H9 (cell line): ENCODE measurements at regions not wholly inside any gene's neighbourhood (a gene's known extent, or its start where the extent isn't known, plus 50 kb on each side); places are given as distances from the start of the nearest gene placed in this dataset.
A peak's percentile ranks its signal among the peaks of the same experiment; 100 is the strongest.

Experiments
- DNase-seq: peaks from one replicate; pipeline ENCODE4 v3.0.0-alpha.2; 2017
- H2AFZ ChIP-seq: one replicate; pipeline ENCODE4 v1.6.1; 2013; ENCODE audit warnings: mild to moderate bottlenecking, low read length, control low read depth, moderate library complexity
- H2AK5ac ChIP-seq: 2 replicates; pipeline ENCODE4 v1.6.1; 2013; ENCODE audit warnings: low read length, control low read depth, mixed read lengths; ENCODE audit not compliant: insufficient read length
- H2BK120ac ChIP-seq: one replicate; pipeline ENCODE4 v1.6.1; 2013; ENCODE audit warnings: low read depth, mild to moderate bottlenecking, low read length, control low read depth, inconsistent platforms; ENCODE audit not compliant: poor library complexity, severe bottlenecking
- H2BK12ac ChIP-seq: 2 replicates; pipeline ENCODE4 v1.6.1; 2013; ENCODE audit warnings: low read length, control low read depth, mixed read lengths, low read depth; ENCODE audit not compliant: insufficient read length
- H2BK15ac ChIP-seq: 2 replicates; pipeline ENCODE4 v1.6.1; 2013; ENCODE audit warnings: low read depth, low read length, control low read depth
- H2BK20ac ChIP-seq: one replicate; pipeline ENCODE4 v1.6.1; 2013; ENCODE audit warnings: low read depth, mild to moderate bottlenecking, low read length, control low read depth, inconsistent platforms; ENCODE audit not compliant: poor library complexity, severe bottlenecking
- H2BK5ac ChIP-seq: 2 replicates; pipeline ENCODE4 v1.6.1; 2013; ENCODE audit warnings: low read length, control low read depth, mixed read lengths; ENCODE audit not compliant: insufficient read length
- H3K14ac ChIP-seq: 2 replicates; pipeline ENCODE4 v1.6.1; 2013; ENCODE audit warnings: low read length, control low read depth; ENCODE audit not compliant: insufficient read depth
- H3K18ac ChIP-seq: 2 replicates; pipeline ENCODE4 v1.6.1; 2013; ENCODE audit warnings: low read depth, mild to moderate bottlenecking, mixed read lengths, low read length, control low read depth; ENCODE audit not compliant: insufficient read length
- H3K23ac ChIP-seq: 2 replicates; pipeline ENCODE4 v1.6.1; 2013; ENCODE audit warnings: low read length, control low read depth, mixed read lengths, low read depth; ENCODE audit not compliant: insufficient read length
- H3K23me2 ChIP-seq: 2 replicates; pipeline ENCODE4 v1.6.1; 2013; ENCODE audit warnings: low read depth, mild to moderate bottlenecking, mixed read lengths, low read length, control low read depth; ENCODE audit not compliant: insufficient read length, poor library complexity, severe bottlenecking
- H3K27ac ChIP-seq: 2 replicates; pipeline ENCODE4 v1.5.1; 2013; ENCODE audit warnings: low read length, control low read depth, mixed read lengths, low read depth; ENCODE audit not compliant: insufficient read length
- H3K27me3 ChIP-seq: 2 replicates; pipeline ENCODE4 v1.6.1; 2013; ENCODE audit warnings: low read length, control low read depth, inconsistent platforms; ENCODE audit not compliant: insufficient read depth
- H3K4ac ChIP-seq: 2 replicates; pipeline ENCODE4 v1.6.1; 2013; ENCODE audit warnings: low read depth, mild to moderate bottlenecking, control low read depth, inconsistent platforms, low read length, moderate library complexity
- H3K4me1 ChIP-seq: 2 replicates; pipeline ENCODE4 v1.6.1; 2013; ENCODE audit warnings: low read length, control low read depth, inconsistent platforms; ENCODE audit not compliant: insufficient read depth
- H3K4me2 ChIP-seq: 2 replicates; pipeline ENCODE4 v1.6.1; 2013; ENCODE audit warnings: low read length, control low read depth, mixed read lengths; ENCODE audit not compliant: insufficient read length, insufficient read depth
- H3K56ac ChIP-seq: 2 replicates; pipeline ENCODE4 v1.6.1; 2013; ENCODE audit warnings: low read depth, mild to moderate bottlenecking, mixed read lengths, low read length, control low read depth; ENCODE audit not compliant: insufficient read length
- H3K79me1 ChIP-seq: 2 replicates; pipeline ENCODE4 v1.6.1; 2013; ENCODE audit warnings: low read depth, mild to moderate bottlenecking, moderate library complexity, low read length, control low read depth, inconsistent platforms; ENCODE audit not compliant: insufficient read depth, poor library complexity, severe bottlenecking
- H3K79me2 ChIP-seq: 2 replicates; pipeline ENCODE4 v1.6.1; 2013; ENCODE audit warnings: low read length, control low read depth, inconsistent platforms; ENCODE audit not compliant: insufficient read depth
- H3K9ac ChIP-seq: 2 replicates; pipeline ENCODE4 v1.6.1; 2013; ENCODE audit warnings: low read length, control low read depth, mixed read lengths; ENCODE audit not compliant: insufficient read length; ENCODE audit errors: extremely low read depth
- H3K9me3 ChIP-seq: one replicate; pipeline ENCODE4 v1.6.1; 2013; ENCODE audit warnings: low read depth, low read length, inconsistent platforms; ENCODE audit not compliant: control insufficient read depth
- H3T11ph ChIP-seq: one replicate; pipeline ENCODE4 v1.6.1; 2013; ENCODE audit warnings: mild to moderate bottlenecking, low read length, control low read depth, inconsistent platforms
- H4K20me1 ChIP-seq: one replicate; pipeline ENCODE4 v1.6.1; 2013; ENCODE audit not compliant: control insufficient read depth, insufficient read length, insufficient read depth
- H4K5ac ChIP-seq: 2 replicates; pipeline ENCODE4 v1.6.1; 2013; ENCODE audit warnings: low read depth, mild to moderate bottlenecking, mixed read lengths, low read length, control low read depth; ENCODE audit not compliant: insufficient read length
- H4K8ac ChIP-seq: replicated peaks from 2 replicates; pipeline ENCODE4 v1.6.1; 2013; ENCODE audit warnings: low read length, control low read depth, mixed read lengths, low read depth; ENCODE audit not compliant: insufficient read length
- H4K91ac ChIP-seq: 2 replicates; pipeline ENCODE4 v1.6.1; 2013; ENCODE audit warnings: low read depth, mild to moderate bottlenecking, moderate library complexity, mixed read lengths, low read length, control low read depth; ENCODE audit not compliant: insufficient read length
- H3K27ac Mint-ChIP-seq, 3 experiments: 2 replicates in 2 of 3; 3 replicates in 1 of 3; pipeline ENCODE4 v1.8.0; 2020 to 2021; ENCODE audit warnings: mixed read lengths in 3 of 3, mild to moderate bottlenecking in 1 of 3, moderate library complexity in 1 of 3
- H3K27me3 Mint-ChIP-seq: 2 replicates; pipeline ENCODE4 v1.8.0; 2021; ENCODE audit warnings: low read depth, mild to moderate bottlenecking, moderate library complexity, mixed read lengths
- H3K36me3 Mint-ChIP-seq, 3 experiments: 2 replicates in 2 of 3; 3 replicates in 1 of 3; pipeline ENCODE4 v1.8.0; 2020 to 2021; ENCODE audit warnings: low read depth in 3 of 3, mixed read lengths in 3 of 3; ENCODE audit not compliant: insufficient read depth in 1 of 3
- H3K4me1 Mint-ChIP-seq, 2 experiments: 2 replicates each; pipeline ENCODE4 v1.8.0; 2020; ENCODE audit warnings: mixed read lengths in 2 of 2
- H3K4me3 Mint-ChIP-seq, 2 experiments: 2 replicates in 1 of 2; 3 replicates in 1 of 2; pipeline ENCODE4 v1.8.0; 2020 to 2021; ENCODE audit warnings: mild to moderate bottlenecking in 2 of 2, mixed read lengths in 2 of 2, moderate library complexity in 1 of 2
- H3K9me3 Mint-ChIP-seq, 2 experiments: 2 replicates in 1 of 2; 3 replicates in 1 of 2; pipeline ENCODE4 v1.8.0; 2020; ENCODE audit warnings: mild to moderate bottlenecking in 2 of 2, mixed read lengths in 2 of 2, moderate library complexity in 1 of 2
- CTCF ChIP-seq: fragments of 200-600 bp; sonication (generic); conservative IDR thresholded peaks from 3 replicates; pipeline ENCODE4 v1.8.0; 2021; ENCODE audit warnings: antibody characterized with exemption, mild to moderate bottlenecking
- WGBS: extraction: QIAGEN DNeasy Blood & Tissue Kit; methylation state at CpG from one replicate; pipeline ENCODE4 v1.1.7; 2013; ENCODE audit warnings: missing lambda C conversion rate, low lambda C conversion rate, mixed read lengths; ENCODE audit not compliant: insufficient read length; ENCODE audit errors: extremely low coverage; 5-methylcytosine and 5-hydroxymethylcytosine counted together

GRCh38 chr3:117671722-117672318 is 962.2 kb downstream of the TUSC7 start:
- Histone ChIP-seq H3K23me2 (no peaks in the 10 kb centered on the region), H2AFZ (no peak overlapping the region), H3K14ac (no peak overlapping the region), H3K18ac (no peak overlapping the region), H3K27ac (no peak overlapping the region), H2BK15ac (no peak overlapping the region), H3K4me2 (no peak overlapping the region), H2BK120ac (no peak overlapping the region), H3K79me2 (no peaks in the 10 kb centered on the region), H3K9ac (no peak overlapping the region), H4K91ac (no peak overlapping the region), H4K8ac (no peak overlapping the region), H2BK20ac (no peak overlapping the region), H2BK12ac (no peak overlapping the region), H3K27me3 (no peaks in the 10 kb centered on the region), H3K4ac (no peak overlapping the region), H2BK5ac (no peak overlapping the region), H3K79me1 (no peaks in the 10 kb centered on the region), H4K5ac (no peak overlapping the region), H2AK5ac (no peak overlapping the region), H3T11ph (no peak overlapping the region), H3K4me1 (no peaks in the 10 kb centered on the region), H3K9me3 (no peaks in the 10 kb centered on the region), H3K56ac (no peak overlapping the region), H3K23ac (no peak overlapping the region), H4K20me1 (no peaks in the 10 kb centered on the region)
- no peaks in the 10 kb centered on the region; the same call in 1 of the 2 replicates for H3K27me3 Mint-ChIP-seq
- H3K9me3 Mint-ChIP-seq, result no peaks in the 10 kb centered on the region
- H3K36me3 Mint-ChIP-seq, result no peaks in the 10 kb centered on the region
- no peak overlapping the region for H3K4me3 Mint-ChIP-seq
- no peak for DNase-seq
- H3K27ac Mint-ChIP-seq, result peak overlapping the region in 1 of 3 experiments; percentile 24; a peak in 2 of 7 replicates
- TF ChIP-seq CTCF, result no peak
- H3K4me1 Mint-ChIP-seq, result peaks cover 0 to 4% of the 10 kb centered on the region in 2 experiments; a peak in 3 of 4 replicates
- no CpG with 5 or more reads among the region's 4 CpGs for WGBS
